HCT116 (cell line): ENCODE measurements at regions not wholly inside any gene's neighbourhood (a gene's known extent, or its start where the extent isn't known, plus 50 kb on each side); places are given as distances from the start of the nearest gene placed in this dataset.

Experiments
- ATAC-seq: fragments of 200-7000 bp; cut with Tn5 transposase; 2 replicates; pipeline ENCODE4 v1.9.1; 2020; ENCODE audit warnings: mild to moderate bottlenecking, moderate library complexity
- BruUV-seq: library from RNA; stranded (reverse); fragments of 400-500 nt; replicated peaks from 2 replicates; lab custom pipeline; 2021; lab: Mats Ljungman, UMichigan
- CTCF ChIA-PET: fragments of 300-600 bp; sonication (Branson Sonifier 250); formaldehyde crosslinking; loops from one replicate; lab custom pipeline; 2021; ENCODE audit warnings: antibody characterized with exemption; lab: Charles Lee
- POLR2A ChIA-PET: fragments of 300-600, 350-600 bp; sonication (Branson Sonifier 250); formaldehyde crosslinking; loops from one replicate; lab custom pipeline; 2021; ENCODE audit warnings: antibody characterized with exemption; lab: Charles Lee
- RAD21 ChIA-PET, 2 experiments: fragments of 300-600 bp; sonication (Branson Sonifier 250); formaldehyde crosslinking; loops; one replicate each; lab custom pipeline; 2023; ENCODE audit warnings: low total read pairs in 2 of 2; ENCODE audit not compliant: uncharacterized antibody in 2 of 2, unreplicated experiment in 2 of 2, low non-redundant PET in 1 of 2; lab: Charles Lee
- DNase-seq: peaks from one replicate; pipeline ENCODE4 v3.0.0-alpha.2; 2010; ENCODE audit warnings: low read depth, low spot score
- H2AFZ ChIP-seq: fragments of 200-600 bp; shearing (Covaris generic), sonication (generic); 2 replicates; pipeline ENCODE4 v1.6.1; 2017; ENCODE audit warnings: low read depth, mixed run types, mixed read lengths, antibody characterized with exemption, low read length; ENCODE audit not compliant: poor library complexity, severe bottlenecking
- H3K27ac ChIP-seq: 2 replicates; pipeline ENCODE4 v1.5.1; 2012; ENCODE audit warnings: low read depth, low read length
- H3K27me3 ChIP-seq: fragments of 200-600 bp; sonication (generic); 2 replicates; pipeline ENCODE4 v1.6.1; 2016; ENCODE audit warnings: mixed run types, low read length, mixed read lengths; ENCODE audit not compliant: insufficient read depth
- H3K36me3 ChIP-seq, 2 experiments: fragments of 200-500 bp in 1 of 2; fragments of 200-600 bp in 1 of 2; sonication (Bioruptor generic) in 1 of 2; sonication (generic) in 1 of 2; 2 replicates each; pipeline versions ENCODE4 v1.5.1 to v1.6.1; 2014 to 2016; ENCODE audit warnings: low read length in 2 of 2, inconsistent platforms in 1 of 2, mixed read lengths in 1 of 2, mixed run types in 1 of 2; ENCODE audit not compliant: insufficient read depth in 2 of 2, control insufficient read depth in 1 of 2
- H3K4me1 ChIP-seq, 2 experiments: fragments of 200-600 bp in 1 of 2; sonication (generic) in 1 of 2; 2 replicates each; pipeline versions ENCODE4 v1.5.1 to v1.6.1; 2012 to 2017; ENCODE audit warnings: low read length in 2 of 2, inconsistent platforms in 1 of 2, mild to moderate bottlenecking in 1 of 2, mixed read lengths in 1 of 2, mixed run types in 1 of 2, moderate library complexity in 1 of 2; ENCODE audit not compliant: insufficient read depth in 2 of 2, control insufficient read depth in 1 of 2
- H3K4me2 ChIP-seq: fragments of 200-600 bp; sonication (generic); 2 replicates; pipeline ENCODE4 v1.6.1; 2017; ENCODE audit warnings: mixed run types, low read length, mixed read lengths
- H3K4me3 ChIP-seq, 2 experiments: fragments of 200-600 bp in 1 of 2; sonication (generic) in 1 of 2; replicated peaks in 1 of 2; 2 replicates each; pipeline ENCODE4 v1.5.1; 2011 to 2016; ENCODE audit warnings: low read length in 2 of 2, control low read depth in 1 of 2, low read depth in 1 of 2, mild to moderate bottlenecking in 1 of 2, mixed read lengths in 1 of 2, mixed run types in 1 of 2
- H3K79me2 ChIP-seq: fragments of 200-600 bp; sonication (generic); 2 replicates; pipeline ENCODE4 v1.6.1; 2017; ENCODE audit warnings: mild to moderate bottlenecking, mixed run types, low read length, moderate library complexity, mixed read lengths; ENCODE audit not compliant: insufficient read depth
- H3K9ac ChIP-seq: fragments of 200-600 bp; sonication (generic); 2 replicates; pipeline ENCODE4 v1.6.1; 2016; ENCODE audit warnings: low read length, mixed read lengths
- H3K9me2 ChIP-seq: fragments of 200-600 bp; sonication (generic), shearing (Covaris generic); 2 replicates; pipeline ENCODE4 v1.6.1; 2017; ENCODE audit warnings: mixed run types, mild to moderate bottlenecking, moderate library complexity; ENCODE audit not compliant: insufficient read depth
- H3K9me3 ChIP-seq, 2 experiments: fragments of 200-500 bp in 1 of 2; fragments of 200-600 bp in 1 of 2; sonication (Bioruptor generic) in 1 of 2; sonication (generic) in 1 of 2; 2 replicates each; pipeline ENCODE4 v1.6.1; 2014 to 2017; ENCODE audit warnings: low read length in 2 of 2, mixed read lengths in 2 of 2, inconsistent platforms in 1 of 2, low read depth in 1 of 2, mild to moderate bottlenecking in 1 of 2, mixed run types in 1 of 2, moderate library complexity in 1 of 2; ENCODE audit not compliant: control insufficient read depth in 1 of 2, insufficient read depth in 1 of 2
- H4K20me1 ChIP-seq: fragments of 200-600 bp; sonication (generic), shearing (Covaris generic); 2 replicates; pipeline ENCODE4 v1.6.1; 2017; ENCODE audit warnings: mixed run types, mild to moderate bottlenecking, moderate library complexity; ENCODE audit not compliant: insufficient read depth
- ATF3 ChIP-seq: IDR thresholded peaks from 2 replicates; pipeline ENCODE4 v1.6.1; 2012
- CBX3 ChIP-seq: IDR thresholded peaks from 2 replicates; pipeline ENCODE4 v1.6.1; 2012; ENCODE audit warnings: low read depth
- CEBPB ChIP-seq: IDR thresholded peaks from 2 replicates; pipeline ENCODE4 v1.6.1; 2012; ENCODE audit warnings: low read depth
- EGR1 ChIP-seq: IDR thresholded peaks from 2 replicates; pipeline ENCODE4 v1.6.1; 2012; ENCODE audit warnings: low read depth
- ELF1 ChIP-seq: IDR thresholded peaks from 2 replicates; pipeline ENCODE4 v1.6.1; 2012; ENCODE audit warnings: low read depth, borderline replicate concordance
- EZH2phosphoT487 ChIP-seq: fragments of 200-600 bp; IDR thresholded peaks from 2 replicates; pipeline ENCODE4 v1.6.1; 2018; ENCODE audit warnings: antibody characterized with exemption, borderline replicate concordance
- FOSL1 ChIP-seq: IDR thresholded peaks from 2 replicates; pipeline ENCODE4 v1.6.1; 2012; ENCODE audit warnings: low read depth
- JUND ChIP-seq: IDR thresholded peaks from 2 replicates; pipeline ENCODE4 v1.6.1; 2012
- MAX ChIP-seq: IDR thresholded peaks from 2 replicates; pipeline ENCODE4 v1.6.1; 2012
- POLR2AphosphoS5 ChIP-seq: IDR thresholded peaks from 2 replicates; pipeline ENCODE4 v1.6.1; 2011; ENCODE audit warnings: mild to moderate bottlenecking, low read depth, low read length, moderate library complexity
- RAD21 ChIP-seq: IDR thresholded peaks from 2 replicates; pipeline ENCODE4 v1.6.1; 2012; ENCODE audit warnings: low read depth, mild to moderate bottlenecking
- REST ChIP-seq: IDR thresholded peaks from 2 replicates; pipeline ENCODE4 v1.6.1; 2012; ENCODE audit warnings: low read depth
- SIN3A ChIP-seq: IDR thresholded peaks from 2 replicates; pipeline ENCODE4 v1.6.1; 2012; ENCODE audit warnings: low read depth
- SP1 ChIP-seq: IDR thresholded peaks from 2 replicates; pipeline ENCODE4 v1.6.1; 2012; ENCODE audit warnings: low read depth
- SRF ChIP-seq: IDR thresholded peaks from 2 replicates; pipeline ENCODE4 v1.6.1; 2012; ENCODE audit warnings: low read depth
- TCF7L2 ChIP-seq: IDR thresholded peaks from 2 replicates; pipeline ENCODE4 v1.7.0; 2011; ENCODE audit warnings: borderline replicate concordance, inconsistent platforms; ENCODE audit not compliant: insufficient read depth, insufficient read length; ENCODE audit errors: extremely low read depth
- YY1 ChIP-seq: IDR thresholded peaks from 2 replicates; pipeline ENCODE4 v1.6.1; 2011; ENCODE audit warnings: low read length, low read depth, moderate library complexity, mild to moderate bottlenecking; ENCODE audit not compliant: insufficient replicate concordance; ENCODE audit errors: extremely low read depth
- ZFX ChIP-seq: fragments of 450-650 bp; IDR thresholded peaks from 2 replicates; pipeline ENCODE4 v1.6.1; 2017
- ZNF274 ChIP-seq: fragments of 200-500 bp; sonication (Bioruptor generic); IDR thresholded peaks from 2 replicates; pipeline ENCODE4 v1.6.1; 2014; ENCODE audit warnings: mild to moderate bottlenecking, low read depth, low read length, inconsistent platforms
- intact Hi-C: fragments of 100-400 bp; cut with micrococcal nuclease; formaldehyde crosslinking; loops from 2 replicates; pipeline ENCODE4 v1.10.0; 2022

GRCh38 chr14:105880616-105881015, 354.2 kb downstream of the TMEM121 start:
- Histone ChIP-seq H3K4me1 (no peaks in the 10 kb centered on the region), H4K20me1 (no peaks in the 10 kb centered on the region), H3K79me2 (no peaks in the 10 kb centered on the region), H3K4me3 (no peak overlapping the region), H3K9me3 (no peaks in the 10 kb centered on the region), H3K27me3 (peaks cover 35% of the 10 kb centered on the region), H2AFZ (no peak overlapping the region), H3K27ac (no peak overlapping the region), H3K36me3 (no peaks in the 10 kb centered on the region), H3K4me2 (no peak overlapping the region), H3K9me2 (no peaks in the 10 kb centered on the region), H3K9ac (no peak overlapping the region)
- ChIA-PET RAD21 (no interaction called here), CTCF (no interaction called here), POLR2A (no interaction called here)
- intact Hi-C loops, result no loop called here
- ATAC-seq, result no peak
- TF ChIP-seq FOSL1, result no peak
- TF ChIP-seq CBX3, result no peak
- TF ChIP-seq TCF7L2, result no peak
- TF ChIP-seq POLR2AphosphoS5, result no peak
- no peak for TF ChIP-seq JUND
- no peak for TF ChIP-seq SRF
- TF ChIP-seq ZNF274, result no peak
- no peak for TF ChIP-seq EZH2phosphoT487
- no peak for TF ChIP-seq SP1
- no peak for TF ChIP-seq YY1
- TF ChIP-seq REST, result no peak
- TF ChIP-seq EGR1, result no peak
- no peak for TF ChIP-seq ZFX
- no peak for TF ChIP-seq MAX
- no peak for TF ChIP-seq ATF3
- no peak for TF ChIP-seq ELF1
- TF ChIP-seq CEBPB, result no peak
- TF ChIP-seq RAD21, result no peak
- TF ChIP-seq SIN3A, result no peak
- no peak for DNase-seq
- BruUV-seq, result no TSS peak
